ENCODE measurements at regions not wholly inside any gene's neighbourhood (a gene's known extent, or its start where the extent isn't known, plus 50 kb on each side); places are given as distances from the start of the nearest gene placed in this dataset.
"Not testable (repeated sequence)": the region's sequence is repeated elsewhere in the genome, so short reads cannot be mapped to it uniquely, and the experiment has no call there.

GRCh38 chr15:67917636-67918035, 77.8 kb upstream of the RNU6-1 start:
- intact Hi-C loops (cut with DNase I), result no loop called here
- DNase-seq (ENCODE audit: low spot score), result no peak

- intact Hi-C loops (cut with DNase I), result no loop called here
- no peak for DNase-seq (ENCODE audit: low spot score)
Observed at GRCh38 chr15:67918205-67918861, 78.5 kb upstream of the RNU6-1 start.

- no peak for DNase-seq (ENCODE audit: low spot score)
- intact Hi-C loops (cut with DNase I), result no loop called here
Observed at GRCh38 chr15:67920524-67921240, 80.8 kb upstream of the RNU6-1 start.

DNA sequence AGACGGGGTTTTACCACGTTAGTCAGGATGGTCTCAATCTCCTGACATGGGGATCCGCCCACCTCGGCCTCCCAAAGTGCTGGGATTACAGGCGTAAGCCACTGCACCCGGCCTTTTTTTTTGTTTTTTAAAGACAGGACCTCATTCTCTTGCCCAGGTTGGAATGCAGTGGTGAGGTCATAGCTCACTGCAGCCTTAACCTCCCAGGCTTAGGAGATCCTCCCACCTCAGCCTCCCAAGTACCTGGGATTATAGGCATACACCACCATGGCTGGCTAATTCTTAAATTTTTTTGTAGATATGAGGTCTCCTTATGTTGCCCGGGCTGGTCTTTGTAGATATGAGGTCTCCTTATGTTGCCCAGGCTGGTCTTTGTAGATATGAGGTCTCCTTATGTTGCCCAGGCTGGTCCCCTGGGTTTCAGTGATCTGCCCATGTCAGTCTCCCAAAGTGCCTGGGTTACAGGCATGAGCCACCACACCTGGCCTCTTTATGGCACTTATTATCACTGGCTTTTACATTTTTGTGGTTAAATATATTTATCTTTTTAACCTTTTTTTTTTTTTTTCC, 82.3 kb upstream of the RNU6-1 start:
- no peak for DNase-seq (ENCODE audit: low spot score)
- intact Hi-C loops (cut with DNase I), result no loop called here

DNA sequence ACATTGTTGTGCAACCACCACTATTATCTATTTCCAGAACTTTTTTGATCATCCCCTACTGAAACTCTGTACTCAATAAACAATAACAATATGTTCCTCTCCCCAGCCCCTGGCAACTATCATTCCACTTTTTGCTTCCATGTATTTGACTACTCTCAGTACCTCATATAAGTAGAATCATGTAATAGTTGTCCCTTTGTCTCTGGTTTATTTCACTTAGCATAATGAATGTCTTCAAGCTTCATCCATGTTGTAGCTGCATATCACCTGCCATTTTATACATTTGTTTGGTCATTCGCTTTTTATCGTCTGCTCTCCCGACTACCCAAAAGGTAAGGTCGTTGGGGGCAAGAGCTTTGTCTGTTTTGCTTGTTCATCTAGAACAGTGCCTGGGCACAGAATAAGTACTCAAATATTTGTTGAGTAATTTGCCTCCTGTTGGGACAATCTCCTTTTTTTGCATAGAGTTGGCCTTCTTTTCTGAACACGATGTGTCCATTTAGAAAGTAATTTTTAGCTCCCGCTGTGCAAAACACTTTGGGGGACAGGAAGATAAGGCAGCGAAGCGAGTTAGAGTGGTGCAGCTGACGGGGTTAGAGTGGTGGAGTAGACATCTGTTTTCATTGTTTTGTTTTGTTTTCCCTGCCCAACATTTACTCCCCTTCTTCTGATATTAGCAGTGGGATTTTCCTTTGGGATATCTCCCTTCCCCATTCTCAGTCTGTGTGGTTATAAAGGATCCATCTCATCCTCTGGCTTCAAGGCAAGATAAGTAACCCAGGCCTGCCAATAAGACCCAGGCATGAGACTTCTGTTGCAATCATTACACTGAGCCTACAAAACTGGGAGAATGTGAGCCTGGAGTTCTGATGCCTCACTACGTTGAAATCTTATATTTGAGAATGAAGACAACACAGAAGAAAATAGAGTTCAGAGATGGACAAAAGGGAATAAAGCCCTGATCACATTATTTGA, 83.4 kb upstream of the RNU6-1 start:
- intact Hi-C loops (cut with DNase I), result no loop called here
- DNase-seq (ENCODE audit: low spot score), result no peak

DNA sequence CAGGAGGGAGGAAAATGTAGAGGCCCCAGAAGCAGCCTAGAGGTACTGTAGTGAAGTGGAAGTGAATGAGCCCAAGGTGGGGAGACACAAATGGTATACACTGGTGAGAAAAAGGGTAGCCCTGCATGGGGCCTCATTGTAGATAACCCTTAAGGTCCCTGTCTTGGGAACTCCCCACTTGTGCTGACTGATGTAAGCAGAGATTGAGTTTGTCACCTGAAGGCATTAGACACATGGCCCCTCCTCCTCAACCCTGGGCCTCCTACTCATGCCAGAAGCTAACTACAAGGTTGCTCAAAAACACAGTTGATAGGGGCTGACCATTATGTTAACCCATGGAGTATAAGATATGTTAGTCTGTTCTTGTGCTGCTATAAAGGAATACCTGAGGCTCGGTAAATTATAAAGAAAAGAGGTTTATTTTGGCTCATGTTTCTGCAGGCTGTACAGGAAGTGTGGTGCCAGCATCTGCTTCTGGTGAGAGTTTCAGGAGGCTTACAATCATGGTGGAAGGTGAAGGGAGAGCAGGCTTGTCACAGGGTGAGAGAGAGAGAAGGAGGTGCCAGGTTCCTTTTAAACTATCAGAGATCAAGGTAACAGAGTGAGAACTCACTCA, 84.6 kb upstream of the RNU6-1 start:
- intact Hi-C loops (cut with DNase I), result no loop called here
- no peak for DNase-seq (ENCODE audit: low spot score)

DNA sequence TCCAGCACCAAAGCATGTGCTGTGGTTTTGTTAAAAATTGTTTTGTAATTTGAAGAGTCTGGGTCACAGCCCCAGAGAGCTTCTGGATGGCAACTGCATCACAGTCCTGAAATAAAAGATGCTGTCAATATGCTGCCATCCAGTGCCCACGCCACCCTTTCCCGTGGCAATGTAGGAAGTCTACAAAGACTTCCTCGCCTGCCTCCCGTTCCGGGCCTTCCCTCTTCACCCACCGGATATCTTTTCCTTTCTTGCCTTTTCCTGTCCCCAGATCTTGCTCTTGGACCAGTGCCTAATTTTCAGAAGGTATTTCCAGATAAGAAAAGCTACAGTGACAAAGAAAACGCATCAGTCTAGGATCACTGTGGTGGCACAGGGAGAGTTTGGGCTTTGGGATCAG, 85.3 kb upstream of the RNU6-1 start:
- intact Hi-C loops (cut with DNase I), result no loop called here
- DNase-seq (ENCODE audit: low spot score), result no peak

GRCh38 chr15:67927501-67928168, 87.8 kb upstream of the RNU6-1 start:
- intact Hi-C loops (cut with DNase I), result no loop called here

DNA sequence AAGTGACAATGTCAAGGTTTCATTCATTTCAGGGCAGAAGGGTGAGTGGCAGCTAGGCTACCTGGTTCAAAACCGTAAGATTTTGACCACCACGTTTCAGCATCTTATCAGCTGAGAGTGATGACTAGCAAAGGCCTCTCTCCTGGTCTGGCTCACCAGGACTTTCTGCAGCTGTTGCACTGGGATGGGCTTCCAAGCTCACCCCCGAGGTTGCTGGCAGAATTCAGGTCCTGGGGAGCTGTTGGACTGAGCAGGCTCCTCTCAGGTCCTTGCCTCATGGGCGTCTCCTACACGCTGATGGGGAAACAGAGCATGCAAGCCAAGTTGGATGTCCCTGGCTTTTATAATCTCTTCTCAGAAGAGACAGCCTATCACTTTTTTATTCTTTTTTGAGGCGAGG, 88.8 kb upstream of the RNU6-1 start:
- no peak for DNase-seq (ENCODE audit: low spot score)
- intact Hi-C loops (cut with DNase I), result no loop called here

More at GRCh38 chr15:67927501-67928168, 87.8 kb upstream of the RNU6-1 start:
- DNase-seq (ENCODE audit: low spot score), result no peak

DNA sequence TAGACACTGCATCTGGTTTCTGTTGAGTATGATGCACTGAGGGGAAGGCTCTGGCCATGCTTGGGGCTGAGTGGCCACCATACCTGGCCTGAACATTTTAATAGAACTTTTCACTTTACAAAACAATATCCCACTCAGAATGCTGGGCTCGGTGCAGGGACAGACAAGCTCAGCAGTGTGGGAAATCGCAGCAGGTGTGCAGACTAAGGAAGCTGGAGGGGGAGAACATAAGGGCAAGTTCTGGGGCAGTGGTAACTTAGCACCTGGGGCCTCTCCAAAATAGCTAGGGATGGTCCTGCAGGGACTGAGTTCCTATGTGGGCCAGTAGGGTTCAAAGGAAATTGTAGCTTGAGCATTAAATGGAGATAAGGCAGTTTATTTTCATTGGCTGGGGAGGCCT, 90.9 kb upstream of the RNU6-1 start:
- no peak for DNase-seq (ENCODE audit: low spot score)
- intact Hi-C loops (cut with DNase I), result no loop called here

- no peak for DNase-seq (ENCODE audit: low spot score)
- intact Hi-C loops (cut with DNase I), result no loop called here
Observed at GRCh38 chr15:67931861-67932260, 92.0 kb upstream of the RNU6-1 start.

DNA sequence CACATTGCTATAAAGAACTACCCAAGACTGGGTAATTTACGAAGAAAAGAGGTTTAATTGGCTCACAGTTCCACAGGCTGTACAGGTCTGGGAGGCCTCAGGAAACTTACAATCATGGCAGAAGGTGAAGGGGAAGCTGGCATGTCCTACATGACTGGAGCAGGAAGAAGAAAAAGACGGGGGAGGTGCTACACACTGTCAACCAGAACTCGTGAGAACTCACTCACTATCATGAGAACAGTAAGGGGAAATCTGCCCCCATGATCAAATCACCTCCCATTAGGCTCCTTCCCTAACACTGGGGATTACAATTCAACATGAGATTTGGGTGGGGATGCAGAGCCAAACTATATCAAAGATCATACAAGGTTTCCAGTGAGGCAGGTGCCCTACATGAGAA, 94.3 kb upstream of the RNU6-1 start:
- DNase-seq (ENCODE audit: low spot score); intact Hi-C loops (cut with DNase I): not testable (repeated sequence)

DNA sequence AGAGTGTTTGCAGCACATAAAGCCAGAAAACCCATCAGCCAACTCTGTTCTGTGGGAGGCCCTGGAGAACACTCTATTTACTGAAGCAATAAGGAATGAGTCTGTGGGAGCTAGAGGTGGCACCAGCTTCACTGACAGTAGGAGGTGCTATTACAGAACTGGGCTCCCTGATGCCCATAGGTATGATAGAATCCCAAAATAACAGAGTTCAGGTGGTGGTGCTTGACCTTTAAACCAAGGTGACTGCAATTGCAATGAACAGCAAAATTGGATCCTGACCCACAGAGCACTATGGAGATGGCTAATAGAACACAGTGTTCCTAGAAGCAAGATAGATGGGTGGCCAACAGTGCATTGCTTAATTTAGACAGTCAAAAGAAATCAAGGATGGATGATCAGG, 95.4 kb upstream of the RNU6-1 start:
- DNase-seq (ENCODE audit: low spot score), result no peak
- intact Hi-C loops (cut with DNase I), result no loop called here

- DNase-seq (ENCODE audit: low spot score), result no peak
- intact Hi-C loops (cut with DNase I), result no loop called here
Observed at GRCh38 chr15:67936258-67936657, 96.4 kb upstream of the RNU6-1 start.

GRCh38 chr15:67937153-67937761, 97.4 kb upstream of the RNU6-1 start:
- DNase-seq (ENCODE audit: low spot score), result no peak
- intact Hi-C loops (cut with DNase I), result no loop called here

- intact Hi-C loops (cut with DNase I); DNase-seq (ENCODE audit: low spot score): not testable (repeated sequence)
Observed at GRCh38 chr15:67939179-67939578, 99.3 kb upstream of the RNU6-1 start.

DNA sequence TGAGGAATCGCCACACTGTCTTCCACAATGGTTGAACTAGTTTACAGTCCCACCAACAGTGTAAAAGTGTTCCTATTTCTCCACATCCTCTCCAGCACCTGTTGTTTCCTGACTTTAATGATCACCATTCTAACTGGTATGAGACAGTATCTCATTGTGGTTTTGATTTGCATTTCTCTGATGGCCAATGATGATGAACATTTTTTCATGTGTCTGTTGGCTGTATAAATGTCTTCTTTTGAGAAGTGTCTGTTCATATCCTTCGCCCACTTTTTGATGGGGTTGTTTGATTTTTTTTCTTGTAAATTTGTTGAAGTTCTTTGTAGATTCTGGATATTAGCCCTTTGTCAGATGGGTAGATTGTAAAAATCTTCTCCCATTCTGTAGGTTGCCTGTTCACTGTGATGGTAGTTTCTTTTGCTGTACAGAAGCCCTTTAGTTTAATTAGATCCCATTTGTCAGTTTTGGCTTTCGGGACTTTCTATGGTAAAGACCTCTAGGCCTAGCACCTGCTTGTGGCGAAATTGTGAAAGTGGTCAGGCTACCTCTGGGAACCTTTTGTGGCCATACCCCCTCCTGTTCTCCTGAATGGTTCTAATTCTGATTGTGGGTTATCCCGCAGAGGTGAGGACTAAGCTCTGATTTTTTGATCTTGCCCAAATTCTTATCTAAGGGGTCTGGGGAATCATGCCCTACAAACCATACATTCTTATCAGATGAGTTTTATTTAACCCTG, 99.9 kb upstream of the RNU6-1 start:
- intact Hi-C loops (cut with DNase I); DNase-seq (ENCODE audit: low spot score): not testable (repeated sequence)

DNA sequence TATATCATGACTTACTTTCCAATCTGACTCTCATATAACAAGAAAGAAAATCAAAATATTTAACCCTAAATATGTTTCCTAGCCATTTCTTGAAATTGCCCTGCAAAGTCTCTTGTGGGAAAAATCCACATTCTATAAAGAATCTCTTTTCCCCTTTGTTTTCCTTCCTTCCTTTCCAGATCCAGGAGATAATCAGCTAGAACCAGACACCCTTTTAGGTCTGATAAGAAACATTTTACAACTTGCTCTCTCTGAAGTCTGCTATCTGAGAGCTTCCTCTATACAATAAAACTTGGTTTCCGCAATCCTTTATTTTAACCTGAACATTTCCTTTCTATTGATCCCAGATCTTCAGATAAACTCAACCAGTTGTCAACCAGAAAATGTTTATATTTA, 100.5 kb upstream of the RNU6-1 start:
- DNase-seq (ENCODE audit: low spot score), result no peak
- intact Hi-C loops (cut with DNase I), result no loop called here

Data from cardiac septum (tissue), 1 donor.